ENCODE measurements at regions not wholly inside any gene's neighbourhood (a gene's known extent, or its start where the extent isn't known, plus 50 kb on each side); places are given as distances from the start of the nearest gene placed in this dataset.

GRCh38 chr20:24340933-24341332 is 128.5 kb upstream of the SYNDIG1 start:
- no peak for DNase-seq (ENCODE audit: low read depth)
- TF ChIP-seq CTCF (IDR thresholded peaks at IDR 0.05; ENCODE audit: low read length, missing control alignments), result no peak
- no peak overlapping the region for H3K4me3 ChIP-seq (replicated peaks; ENCODE audit: low read depth, low read length)

- no peak for DNase-seq (ENCODE audit: low read depth)
- no peak for TF ChIP-seq CTCF (IDR thresholded peaks at IDR 0.05; ENCODE audit: low read length, missing control alignments)
- H3K4me3 ChIP-seq (replicated peaks; ENCODE audit: low read depth, low read length), result no peak overlapping the region
Measured at GRCh38 chr20:24339210-24339641, 130.2 kb upstream of the SYNDIG1 start.

- TF ChIP-seq CTCF (IDR thresholded peaks at IDR 0.05; ENCODE audit: low read length, missing control alignments), result no peak
- no peak overlapping the region for H3K4me3 ChIP-seq (replicated peaks; ENCODE audit: low read depth, low read length)
- DNase-seq (ENCODE audit: low read depth), result no peak
Measured at GRCh38 chr20:24337551-24337950, 131.9 kb upstream of the SYNDIG1 start.

GRCh38 chr20:24337069-24337468 is 132.4 kb upstream of the SYNDIG1 start:
- DNase-seq (ENCODE audit: low read depth), result no peak
- TF ChIP-seq CTCF (IDR thresholded peaks at IDR 0.05; ENCODE audit: low read length, missing control alignments), result no peak
- no peak overlapping the region for H3K4me3 ChIP-seq (replicated peaks; ENCODE audit: low read depth, low read length)

GRCh38 chr20:24334830-24335229 is 134.6 kb upstream of the SYNDIG1 start:
- no peak overlapping the region for H3K4me3 ChIP-seq (replicated peaks; ENCODE audit: low read depth, low read length)
- DNase-seq (ENCODE audit: low read depth), result no peak
- TF ChIP-seq CTCF (IDR thresholded peaks at IDR 0.05; ENCODE audit: low read length, missing control alignments), result no peak

GRCh38 chr20:24332956-24333355 is 136.5 kb upstream of the SYNDIG1 start:
- H3K4me3 ChIP-seq (replicated peaks; ENCODE audit: low read depth, low read length), result no peak overlapping the region
- TF ChIP-seq CTCF (IDR thresholded peaks at IDR 0.05; ENCODE audit: low read length, missing control alignments), result no peak
- DNase-seq (ENCODE audit: low read depth), result no peak

GRCh38 chr20:24331939-24332338 is 137.5 kb upstream of the SYNDIG1 start:
- no peak for DNase-seq (ENCODE audit: low read depth)
- TF ChIP-seq CTCF (IDR thresholded peaks at IDR 0.05; ENCODE audit: low read length, missing control alignments), result no peak
- H3K4me3 ChIP-seq (replicated peaks; ENCODE audit: low read depth, low read length), result no peak overlapping the region

Measured in fibroblast of pulmonary artery (primary cell).